H1 (cell line): ENCODE measurements at regions not wholly inside any gene's neighbourhood (a gene's known extent, or its start where the extent isn't known, plus 50 kb on each side); places are given as distances from the start of the nearest gene placed in this dataset.

Experiments used
- CTCF ChIA-PET: fragments of 300-600 bp; sonication (Branson Sonifier 250); formaldehyde crosslinking; loops from one replicate; lab custom pipeline; 2021; ENCODE audit not compliant: partially characterized antibody; lab: Charles Lee
- POLR2A ChIA-PET: fragments of 300-600 bp; sonication (Branson Sonifier 250); formaldehyde crosslinking; loops from one replicate; lab custom pipeline; 2021; ENCODE audit warnings: inconsistent platforms; ENCODE audit not compliant: partially characterized antibody; lab: Charles Lee
- DNase-seq, 2 experiments: peaks; one replicate each; pipeline versions ENCODE4 v3.0.0 to v3.0.0-alpha.2; 2010 to 2022; ENCODE audit warnings: low spot score in 2 of 2, low read depth in 1 of 2, mixed read lengths in 1 of 2
- FAIRE-seq: peaks from 2 replicates; lab custom pipeline; 2011; peaks lifted over from hg19 to GRCh38; lab: Jason Lieb, UNC
- H2AFZ ChIP-seq: 2 replicates; pipeline ENCODE4 v1.8.1; 2012; ENCODE audit warnings: low read length, inconsistent platforms
- H2AK5ac ChIP-seq: 2 replicates; pipeline ENCODE4 v1.6.1; 2013; ENCODE audit warnings: low read depth, low read length
- H2BK120ac ChIP-seq: replicated peaks from 2 replicates; pipeline ENCODE3; 2013; ENCODE audit warnings: low read depth, low read length, inconsistent platforms
- H2BK12ac ChIP-seq: 2 replicates; pipeline ENCODE4 v1.6.1; 2013; ENCODE audit warnings: low read depth, low read length
- H2BK15ac ChIP-seq: 2 replicates; pipeline ENCODE4 v1.6.1; 2013; ENCODE audit warnings: low read length
- H2BK20ac ChIP-seq: 2 replicates; pipeline ENCODE4 v1.6.1; 2013; ENCODE audit warnings: low read length
- H2BK5ac ChIP-seq: 2 replicates; pipeline ENCODE4 v1.6.1; 2013; ENCODE audit warnings: low read depth, low read length
- H3K14ac ChIP-seq: 2 replicates; pipeline ENCODE4 v1.6.1; 2013; ENCODE audit warnings: inconsistent platforms; ENCODE audit not compliant: insufficient read length
- H3K18ac ChIP-seq: 2 replicates; pipeline ENCODE4 v1.6.1; 2013; ENCODE audit warnings: low read length; ENCODE audit errors: extremely low read depth
- H3K23ac ChIP-seq: 2 replicates; pipeline ENCODE4 v1.6.1; 2013; ENCODE audit warnings: inconsistent platforms; ENCODE audit not compliant: insufficient read length
- H3K23me2 ChIP-seq: 2 replicates; pipeline ENCODE4 v1.6.1; 2013; ENCODE audit warnings: low read depth, low read length
- H3K27ac ChIP-seq: 2 replicates; pipeline ENCODE4 v1.6.1; 2011; ENCODE audit warnings: low read depth, low read length, inconsistent platforms
- H3K27me3 ChIP-seq, 4 experiments: replicated peaks in 1 of 4; 1 replicate in 1 of 4; 2 replicates in 3 of 4; pipeline versions ENCODE4 v1.6.1 to v1.8.1; 2011 to 2013; ENCODE audit warnings: low read length in 3 of 4, mild to moderate bottlenecking in 3 of 4, inconsistent platforms in 2 of 4, mixed read lengths in 2 of 4, moderate library complexity in 1 of 4; ENCODE audit not compliant: control insufficient read depth in 3 of 4, insufficient read depth in 3 of 4; ENCODE audit errors: extremely low read depth in 1 of 4
- H3K36me3 ChIP-seq, 4 experiments: 2 replicates each; pipeline versions ENCODE4 v1.6.1 to v1.8.1; 2011 to 2013; ENCODE audit warnings: mild to moderate bottlenecking in 4 of 4, low read length in 3 of 4, moderate library complexity in 2 of 4, control low read depth in 1 of 4, inconsistent platforms in 1 of 4; ENCODE audit not compliant: insufficient read depth in 4 of 4, control insufficient read depth in 2 of 4
- H3K4ac ChIP-seq: replicated peaks from 2 replicates; pipeline ENCODE3; 2013; ENCODE audit warnings: low read length, low read depth, mixed read lengths, inconsistent platforms; ENCODE audit not compliant: insufficient read length
- H3K4me1 ChIP-seq, 4 experiments: replicated peaks in 1 of 4; 1 replicate in 1 of 4; 2 replicates in 3 of 4; pipeline versions ENCODE4 v1.6.1 to v1.8.1; 2011 to 2013; ENCODE audit warnings: low read length in 3 of 4, inconsistent platforms in 2 of 4, mixed read lengths in 1 of 4; ENCODE audit not compliant: insufficient read depth in 4 of 4, control insufficient read depth in 3 of 4
- H3K4me2 ChIP-seq, 2 experiments: 2 replicates each; pipeline versions ENCODE4 v1.6.1 to v1.8.1; 2011 to 2013; ENCODE audit warnings: low read depth in 2 of 2, low read length in 2 of 2, control low read depth in 1 of 2, inconsistent platforms in 1 of 2, mild to moderate bottlenecking in 1 of 2; ENCODE audit not compliant: insufficient read depth in 1 of 2
- H3K4me3 ChIP-seq, 4 experiments: fragments of 200-600, 300-600 bp in 1 of 4; sonication (generic), shearing (Covaris generic), sonication (Bioruptor Twin) in 1 of 4; 2 replicates each; pipeline versions ENCODE4 v1.5.1 to v1.8.1; 2011 to 2016; ENCODE audit warnings: low read length in 4 of 4, low read depth in 3 of 4, control low read depth in 2 of 4, inconsistent platforms in 2 of 4, mild to moderate bottlenecking in 2 of 4, mixed read lengths in 1 of 4, moderate library complexity in 1 of 4; ENCODE audit not compliant: insufficient read depth in 2 of 4; ENCODE audit errors: extremely low read depth in 1 of 4
- H3K56ac ChIP-seq: replicated peaks from 2 replicates; pipeline ENCODE3; 2013; ENCODE audit warnings: low read depth, mild to moderate bottlenecking, mixed read lengths, low read length, inconsistent platforms; ENCODE audit not compliant: insufficient read length
- H3K79me1 ChIP-seq: 2 replicates; pipeline ENCODE4 v1.6.1; 2013; ENCODE audit warnings: low read depth, low read length, control low read depth
- H3K79me2 ChIP-seq, 2 experiments: 2 replicates each; pipeline versions ENCODE4 v1.6.1 to v1.8.1; 2012 to 2013; ENCODE audit warnings: low read length in 2 of 2, mild to moderate bottlenecking in 2 of 2, inconsistent platforms in 1 of 2; ENCODE audit not compliant: insufficient read depth in 2 of 2, control insufficient read depth in 1 of 2
- H3K9ac ChIP-seq, 4 experiments: replicated peaks in 1 of 4; 1 replicate in 1 of 4; 2 replicates in 3 of 4; pipeline versions ENCODE4 v1.6.1 to v1.8.1; 2011 to 2013; ENCODE audit warnings: low read depth in 3 of 4, low read length in 3 of 4, control low read depth in 2 of 4, mild to moderate bottlenecking in 2 of 4, moderate library complexity in 2 of 4, inconsistent platforms in 1 of 4; ENCODE audit errors: extremely low read depth in 1 of 4
- H3K9me3 ChIP-seq, 2 experiments: 2 replicates each; pipeline versions ENCODE4 v1.6.1 to v1.8.1; 2012 to 2013; ENCODE audit warnings: mild to moderate bottlenecking in 2 of 2, moderate library complexity in 2 of 2, control low read depth in 1 of 2, inconsistent platforms in 1 of 2, low read depth in 1 of 2, low read length in 1 of 2, mixed read lengths in 1 of 2; ENCODE audit not compliant: insufficient read depth in 2 of 2
- H4K20me1 ChIP-seq, 2 experiments: replicated peaks in 1 of 2; 2 replicates each; pipeline versions ENCODE3 to v1.8.1; 2011 to 2013; ENCODE audit warnings: inconsistent platforms in 2 of 2, low read length in 2 of 2, mild to moderate bottlenecking in 1 of 2; ENCODE audit not compliant: insufficient read depth in 2 of 2, control insufficient read depth in 1 of 2
- H4K5ac ChIP-seq: 2 replicates; pipeline ENCODE4 v1.6.1; 2013; ENCODE audit warnings: low read length, low read depth, mixed read lengths, inconsistent platforms; ENCODE audit not compliant: insufficient read length
- H4K8ac ChIP-seq: 2 replicates; pipeline ENCODE4 v1.8.0; 2013; ENCODE audit warnings: mild to moderate bottlenecking, moderate library complexity, low read length, inconsistent platforms; ENCODE audit not compliant: insufficient read depth; ENCODE audit errors: extremely low read depth
- H4K91ac ChIP-seq: replicated peaks from 2 replicates; pipeline ENCODE3; 2013; ENCODE audit warnings: low read length, mixed read lengths, inconsistent platforms; ENCODE audit not compliant: insufficient read length
- ASH2L ChIP-seq: fragments of 200-600, 300-600 bp; sonication (generic); IDR thresholded peaks from one replicate; pipeline ENCODE4 v1.7.1; 2017; ENCODE audit warnings: low read length
- ATF2 ChIP-seq: IDR thresholded peaks from 2 replicates; pipeline ENCODE4 v1.6.1; 2012; ENCODE audit warnings: low read length, inconsistent platforms
- BACH1 ChIP-seq: IDR thresholded peaks from 2 replicates; pipeline ENCODE4 v1.6.1; 2012; ENCODE audit warnings: low read length, improper control_type of control experiment
- BCL11A ChIP-seq, 2 experiments: IDR thresholded peaks; one replicate each; pipeline ENCODE4 v1.6.1; 2011; ENCODE audit warnings: low read depth in 2 of 2, low read length in 2 of 2, mild to moderate bottlenecking in 2 of 2
- BRCA1 ChIP-seq: IDR thresholded peaks from 2 replicates; pipeline ENCODE4 v1.6.1; 2012; ENCODE audit warnings: low read depth, low read length, improper control_type of control experiment
- CBX5 ChIP-seq: fragments of 300-800, 300-1000 bp; sonication (generic); IDR thresholded peaks from 2 replicates; pipeline ENCODE4 v1.7.1; 2016; ENCODE audit warnings: antibody characterized with exemption, low read length, low read depth
- EZH2 ChIP-seq: fragments of 200-600 bp; sonication (generic); IDR thresholded peaks from 2 replicates; pipeline ENCODE4 v1.7.1; 2012; ENCODE audit warnings: low read depth, mild to moderate bottlenecking, moderate library complexity, low read length, inconsistent platforms; ENCODE audit not compliant: severe bottlenecking
- GTF2F1 ChIP-seq: IDR thresholded peaks from 2 replicates; pipeline ENCODE4 v1.6.1; 2012; ENCODE audit warnings: low read depth, low read length, improper control_type of control experiment, borderline replicate concordance
- KDM1A ChIP-seq: fragments of 200-600, 300-600 bp; sonication (generic); IDR thresholded peaks from 2 replicates; pipeline ENCODE4 v1.7.1; 2016; ENCODE audit warnings: mild to moderate bottlenecking, low read length, borderline replicate concordance
- MAX ChIP-seq: IDR thresholded peaks from 2 replicates; pipeline ENCODE4 v1.6.1; 2012; ENCODE audit warnings: inconsistent platforms
- POLR2AphosphoS5 ChIP-seq: IDR thresholded peaks from 2 replicates; pipeline ENCODE4 v1.6.1; 2011; ENCODE audit warnings: low read depth, low read length
- SIN3A ChIP-seq, 2 experiments: IDR thresholded peaks in 1 of 2; conservative IDR thresholded peaks in 1 of 2; 2 replicates each; pipeline ENCODE4 v1.6.1; 2011 to 2012; ENCODE audit warnings: low read length in 2 of 2, improper control_type of control experiment in 1 of 2, low read depth in 1 of 2, mild to moderate bottlenecking in 1 of 2
- SP1 ChIP-seq: IDR thresholded peaks from 2 replicates; pipeline ENCODE4 v1.6.1; 2011; ENCODE audit warnings: low read depth, low read length
- WGBS, 2 experiments: shearing (Covaris generic) in 1 of 2; methylation state at CpG; one replicate each; pipeline versions ENCODE4 v1.1.6 to v1.1.7; 2013 to 2015; ENCODE audit warnings: low lambda C conversion rate in 2 of 2, mixed read lengths in 2 of 2, inconsistent platforms in 1 of 2, low coverage in 1 of 2, missing lambda C conversion rate in 1 of 2; ENCODE audit not compliant: insufficient replicate concordance in 2 of 2, insufficient coverage in 1 of 2, insufficient read length in 1 of 2; ENCODE audit errors: extremely low coverage in 1 of 2, missing lambda C conversion rate in 1 of 2; 5-methylcytosine and 5-hydroxymethylcytosine counted together

GRCh38 chr11:16410479-16410878 is 54.1 kb upstream of the SOX6 start:
- POLR2A ChIA-PET, result no interaction called here
- FAIRE-seq, result no peak
- peaks cover 14 to 35% (median 23%) of the 10 kb centered on the region in 4 experiments for H3K27me3 ChIP-seq
- TF ChIP-seq KDM1A (no peak), SIN3A (conservative IDR thresholded peaks at IDR 0.05 in 1 of 2, IDR thresholded peaks at IDR 0.05 in 1 of 2; ENCODE audit: low read depth in 1 of 2, low read length in 2 of 2) (no peak), ASH2L (no peak), EZH2 (no peak), BCL11A (IDR thresholded peaks at IDR 0.05; ENCODE audit: low read depth in 2 of 2, low read length in 2 of 2) (no peak), BRCA1 (no peak), SP1 (no peak), GTF2F1 (no peak), POLR2AphosphoS5 (no peak), ATF2 (no peak), MAX (no peak), BACH1 (no peak), CBX5 (no peak)

More at GRCh38 chr11:16410479-16410878, 54.1 kb upstream of the SOX6 start:
- Histone ChIP-seq H3K23ac (no peak overlapping the region), H3K14ac (no peak overlapping the region), H2BK15ac (no peak overlapping the region), H2BK5ac (no peak overlapping the region), H4K20me1 (peaks cover 1 to 2% of the 10 kb centered on the region in 2 experiments), H2AK5ac (no peak overlapping the region), H2BK12ac (no peak overlapping the region), H3K18ac (no peak overlapping the region), H3K4me1 (no peaks in the 10 kb centered on the region), H3K23me2 (no peaks in the 10 kb centered on the region), H4K5ac (no peak overlapping the region), H3K9me3 (no peaks in the 10 kb centered on the region), H3K9ac (no peak overlapping the region), H3K79me1 (no peaks in the 10 kb centered on the region), H3K27ac (no peak overlapping the region), H3K36me3 (no peaks in the 10 kb centered on the region), H3K4me3 (no peak overlapping the region), H2AFZ (no peak overlapping the region), H2BK20ac (no peak overlapping the region), H3K4me2 (no peak overlapping the region), H3K4ac (no peak overlapping the region), H2BK120ac (no peak overlapping the region), H3K79me2 (no peaks in the 10 kb centered on the region), H4K8ac (no peak overlapping the region), H4K91ac (no peak overlapping the region), H3K56ac (no peak overlapping the region)
- no peak for DNase-seq
- WGBS, 2 experiments, result 87% methylated on average over 4 of the region's 5 CpGs; no CpG with 5 or more reads in 1 of the 2 experiments
- CTCF ChIA-PET, result no interaction called here
